Keratinocyte (primary cell): ENCODE measurements at regions not wholly inside any gene's neighbourhood (a gene's known extent, or its start where the extent isn't known, plus 50 kb on each side); places are given as distances from the start of the nearest gene placed in this dataset.

ENCODE experiments used
- DNase-seq: peaks from one replicate; pipeline ENCODE4 v3.0.0-alpha.2; 2011; ENCODE audit warnings: low read depth, missing footprints, low spot score
- FAIRE-seq: peaks from 2 replicates; lab custom pipeline; 2011; peaks lifted over from hg19 to GRCh38; lab: Jason Lieb, UNC
- H2AFZ ChIP-seq: 2 replicates; pipeline ENCODE4 v1.6.0; 2012; ENCODE audit warnings: low read length, control low read depth, inconsistent platforms; ENCODE audit not compliant: control insufficient read depth
- H3K27ac ChIP-seq: 2 replicates; pipeline ENCODE4 v1.5.1; 2011; ENCODE audit warnings: low read length; ENCODE audit not compliant: control insufficient read depth, insufficient read depth
- H3K27me3 ChIP-seq: 3 replicates; pipeline ENCODE4 v1.6.0; 2011; ENCODE audit warnings: low read length; ENCODE audit not compliant: control insufficient read depth, insufficient read depth; ENCODE audit errors: extremely low read depth
- H3K36me3 ChIP-seq, 2 experiments: 2 replicates in 1 of 2; 3 replicates in 1 of 2; pipeline ENCODE4 v1.5.1; 2011; ENCODE audit warnings: low read length in 2 of 2, mild to moderate bottlenecking in 1 of 2; ENCODE audit not compliant: control insufficient read depth in 2 of 2, insufficient read depth in 2 of 2; ENCODE audit errors: extremely low read depth in 1 of 2
- H3K4me1 ChIP-seq: 3 replicates; pipeline ENCODE4 v1.5.1; 2011; ENCODE audit warnings: low read length; ENCODE audit not compliant: control insufficient read depth, insufficient read depth; ENCODE audit errors: extremely low read depth
- H3K4me2 ChIP-seq: 3 replicates; pipeline ENCODE4 v1.6.0; 2011; ENCODE audit warnings: low read depth, low read length; ENCODE audit not compliant: control insufficient read depth, insufficient read depth; ENCODE audit errors: extremely low read depth
- H3K4me3 ChIP-seq, 3 experiments: fragments of 200-600 bp in 1 of 3; sonication (generic) in 1 of 3; 2 replicates in 2 of 3; 3 replicates in 1 of 3; pipeline ENCODE4 v1.5.1; 2011 to 2016; ENCODE audit warnings: low read length in 3 of 3, mild to moderate bottlenecking in 3 of 3, control low read depth in 2 of 3, inconsistent platforms in 1 of 3, low read depth in 1 of 3, mixed read lengths in 1 of 3, mixed run types in 1 of 3, moderate library complexity in 1 of 3; ENCODE audit not compliant: control insufficient read depth in 2 of 3, insufficient read depth in 2 of 3; ENCODE audit errors: extremely low read depth in 1 of 3
- H3K79me2 ChIP-seq: 2 replicates; pipeline ENCODE4 v1.6.0; 2012; ENCODE audit warnings: low read length; ENCODE audit not compliant: control insufficient read depth, insufficient read depth
- H3K9ac ChIP-seq: 3 replicates; pipeline ENCODE4 v1.6.0; 2011; ENCODE audit warnings: low read length; ENCODE audit not compliant: control insufficient read depth, insufficient read depth; ENCODE audit errors: extremely low read depth
- H3K9me1 ChIP-seq: 3 replicates; pipeline ENCODE4 v1.6.0; 2011; ENCODE audit warnings: low read length; ENCODE audit not compliant: control insufficient read depth, insufficient read depth; ENCODE audit errors: extremely low read depth
- H3K9me3 ChIP-seq: 2 replicates; pipeline ENCODE4 v1.5.1; 2012; ENCODE audit warnings: low read depth, low read length; ENCODE audit not compliant: control insufficient read depth
- H4K20me1 ChIP-seq: 3 replicates; pipeline ENCODE4 v1.6.0; 2011; ENCODE audit warnings: low read length; ENCODE audit not compliant: control insufficient read depth, insufficient read depth; ENCODE audit errors: extremely low read depth
- EZH2 ChIP-seq: IDR thresholded peaks from one replicate; pipeline ENCODE4 v1.6.1; 2012; ENCODE audit warnings: inconsistent platforms, mild to moderate bottlenecking, low read length, moderate library complexity
- dilution Hi-C: fragments of 300-500 bp; cut with MboI; formaldehyde crosslinking; loops from one replicate; pipeline ENCODE4 v1.7.0; 2020; ENCODE audit warnings: low sequenced_read_pairs; ENCODE audit not compliant: extremely low pct_ligation_motif_present
- TF ChIP-seq, protein P1 (sequence below), 3 experiments: IDR thresholded peaks in 1 of 3; conservative IDR thresholded peaks in 1 of 3; optimal IDR thresholded peaks in 1 of 3; 2 replicates in 2 of 3; 3 replicates in 1 of 3; pipeline versions ENCODE3 to v1.5.1; 2011; ENCODE audit warnings: low read length in 3 of 3, mild to moderate bottlenecking in 3 of 3, moderate library complexity in 2 of 3, control low read depth in 1 of 3, inconsistent platforms in 1 of 3; ENCODE audit not compliant: insufficient read depth in 2 of 3; ENCODE audit errors: extremely low read depth in 1 of 3

DNA sequence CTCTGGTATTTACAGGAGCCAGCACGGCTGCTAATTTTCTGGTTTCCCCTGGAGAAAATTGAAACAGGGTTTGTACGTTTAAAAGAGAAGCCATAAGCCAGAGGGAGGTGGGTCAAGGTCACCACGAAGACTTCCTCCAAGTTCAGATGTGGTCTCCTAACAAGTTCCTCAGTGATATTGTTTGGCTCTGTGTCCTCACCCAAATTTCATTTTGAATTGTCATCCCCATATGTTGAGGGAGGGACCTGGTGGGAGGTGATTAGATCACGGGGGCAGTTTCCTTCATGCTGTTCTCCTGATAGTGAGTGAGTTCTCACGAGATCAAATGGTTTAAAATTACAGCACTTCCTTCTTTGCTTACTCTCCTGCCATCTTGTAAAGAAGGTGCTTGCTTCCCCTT lies 295.4 kb upstream of the DAB1 start:
- no peaks in the 10 kb centered on the region for H3K9me1 ChIP-seq
- no peak overlapping the region for H3K9ac ChIP-seq
- no peak overlapping the region for H3K27ac ChIP-seq
- H3K4me1 ChIP-seq = no peaks in the 10 kb centered on the region
- no peaks in the 10 kb centered on the region for H3K9me3 ChIP-seq
- H3K79me2 ChIP-seq = no peaks in the 10 kb centered on the region
- H3K4me2 ChIP-seq = no peak overlapping the region
- no peaks in the 10 kb centered on the region for H4K20me1 ChIP-seq
- TF ChIP-seq EZH2 = no peak
- TF ChIP-seq, protein P1, sequence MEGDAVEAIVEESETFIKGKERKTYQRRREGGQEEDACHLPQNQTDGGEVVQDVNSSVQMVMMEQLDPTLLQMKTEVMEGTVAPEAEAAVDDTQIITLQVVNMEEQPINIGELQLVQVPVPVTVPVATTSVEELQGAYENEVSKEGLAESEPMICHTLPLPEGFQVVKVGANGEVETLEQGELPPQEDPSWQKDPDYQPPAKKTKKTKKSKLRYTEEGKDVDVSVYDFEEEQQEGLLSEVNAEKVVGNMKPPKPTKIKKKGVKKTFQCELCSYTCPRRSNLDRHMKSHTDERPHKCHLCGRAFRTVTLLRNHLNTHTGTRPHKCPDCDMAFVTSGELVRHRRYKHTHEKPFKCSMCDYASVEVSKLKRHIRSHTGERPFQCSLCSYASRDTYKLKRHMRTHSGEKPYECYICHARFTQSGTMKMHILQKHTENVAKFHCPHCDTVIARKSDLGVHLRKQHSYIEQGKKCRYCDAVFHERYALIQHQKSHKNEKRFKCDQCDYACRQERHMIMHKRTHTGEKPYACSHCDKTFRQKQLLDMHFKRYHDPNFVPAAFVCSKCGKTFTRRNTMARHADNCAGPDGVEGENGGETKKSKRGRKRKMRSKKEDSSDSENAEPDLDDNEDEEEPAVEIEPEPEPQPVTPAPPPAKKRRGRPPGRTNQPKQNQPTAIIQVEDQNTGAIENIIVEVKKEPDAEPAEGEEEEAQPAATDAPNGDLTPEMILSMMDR (optimal IDR thresholded peaks at IDR 0.05 in 1 of 3, IDR thresholded peaks at IDR 0.05 in 1 of 3, conservative IDR thresholded peaks at IDR 0.05 in 1 of 3; ENCODE audit: extremely low read depth in 1 of 3, insufficient read depth in 2 of 3, low read length in 3 of 3) = no peak
- H3K27me3 ChIP-seq = no peaks in the 10 kb centered on the region
- no peak overlapping the region for H3K4me3 ChIP-seq
- H3K36me3 ChIP-seq = no peaks in the 10 kb centered on the region
- dilution Hi-C loops = no loop called here
- FAIRE-seq = no peak
- DNase-seq = no peak
- no peak overlapping the region for H2AFZ ChIP-seq

DNA sequence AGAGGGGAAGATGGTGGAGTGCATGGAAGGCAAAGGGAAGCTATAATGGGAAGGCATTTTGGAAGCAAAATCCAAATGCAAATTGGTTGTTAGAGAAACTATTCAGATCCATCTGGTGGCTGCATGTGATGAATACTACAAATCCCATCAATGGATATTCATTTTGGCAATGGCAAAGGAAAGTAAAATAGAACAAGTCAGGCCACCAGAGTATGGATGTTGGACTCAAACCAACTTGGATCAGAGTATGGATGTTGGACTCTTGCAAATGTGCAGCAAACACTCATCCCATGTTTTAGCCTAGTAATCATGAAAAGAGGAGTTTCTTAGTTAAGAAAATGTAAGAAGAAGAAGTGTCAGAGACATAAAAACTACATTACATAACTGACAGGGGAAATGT lies 289.6 kb upstream of the DAB1 start:
- Histone ChIP-seq H3K36me3 (no peaks in the 10 kb centered on the region), H3K4me3 (no peak overlapping the region), H3K9ac (no peak overlapping the region), H3K9me3 (no peaks in the 10 kb centered on the region), H2AFZ (no peak overlapping the region), H3K4me2 (no peak overlapping the region), H3K79me2 (no peaks in the 10 kb centered on the region), H3K9me1 (no peaks in the 10 kb centered on the region), H3K27ac (no peak overlapping the region), H3K27me3 (no peaks in the 10 kb centered on the region), H4K20me1 (no peaks in the 10 kb centered on the region), H3K4me1 (peaks cover 8% of the 10 kb centered on the region)
- DNase-seq (no peak), FAIRE-seq (no peak)
- dilution Hi-C loops = no loop called here
- no peak for TF ChIP-seq EZH2
- TF ChIP-seq, protein P1 (optimal IDR thresholded peaks at IDR 0.05 in 1 of 3, IDR thresholded peaks at IDR 0.05 in 1 of 3, conservative IDR thresholded peaks at IDR 0.05 in 1 of 3; ENCODE audit: extremely low read depth in 1 of 3, insufficient read depth in 2 of 3, low read length in 3 of 3) = no peak
